NT2/D1 (cell line): ENCODE measurements at regions not wholly inside any gene's neighbourhood (a gene's known extent, or its start where the extent isn't known, plus 50 kb on each side); places are given as distances from the start of the nearest gene placed in this dataset.

Experiments used
- SUZ12 ChIP-seq: IDR thresholded peaks from 2 replicates; pipeline ENCODE4 v1.6.1; 2011; ENCODE audit not compliant: insufficient read length, insufficient read depth; ENCODE audit errors: extremely low read depth
- YY1 ChIP-seq: IDR thresholded peaks from 2 replicates; pipeline ENCODE4 v1.6.1; 2011; ENCODE audit not compliant: insufficient read length, insufficient read depth

DNA sequence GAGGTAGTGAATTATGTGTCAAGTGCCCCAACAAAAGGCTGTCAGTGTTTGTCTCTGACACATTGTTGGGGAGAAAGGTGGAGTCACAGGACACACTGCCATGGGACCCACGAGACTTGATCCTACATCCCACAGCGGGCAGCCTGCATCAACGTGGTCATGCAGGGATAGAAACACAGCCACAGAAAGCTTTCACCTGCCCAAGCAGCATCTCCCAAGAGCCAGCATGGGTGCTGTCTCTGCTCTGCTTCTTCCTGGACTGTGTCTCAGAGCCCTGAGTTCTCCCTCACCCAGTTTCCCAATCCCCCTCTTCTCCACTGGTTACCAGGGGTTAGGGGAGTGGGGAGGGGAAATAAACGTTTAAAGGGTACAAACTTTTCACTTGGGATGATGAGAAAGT lies 97.2 kb downstream of the VPREB1 start:
- TF ChIP-seq SUZ12 (no peak), YY1 (no peak)
